HG03139 (cell line): ENCODE measurements at regions not wholly inside any gene's neighbourhood (a gene's known extent, or its start where the extent isn't known, plus 50 kb on each side); places are given as distances from the start of the nearest gene placed in this dataset.

ENCODE experiments used
- ATAC-seq: cut with Tn5 transposase; IDR thresholded peaks from one replicate; pipeline ENCODE4 v1.9.1; 2021; ENCODE audit not compliant: unreplicated experiment

DNA sequence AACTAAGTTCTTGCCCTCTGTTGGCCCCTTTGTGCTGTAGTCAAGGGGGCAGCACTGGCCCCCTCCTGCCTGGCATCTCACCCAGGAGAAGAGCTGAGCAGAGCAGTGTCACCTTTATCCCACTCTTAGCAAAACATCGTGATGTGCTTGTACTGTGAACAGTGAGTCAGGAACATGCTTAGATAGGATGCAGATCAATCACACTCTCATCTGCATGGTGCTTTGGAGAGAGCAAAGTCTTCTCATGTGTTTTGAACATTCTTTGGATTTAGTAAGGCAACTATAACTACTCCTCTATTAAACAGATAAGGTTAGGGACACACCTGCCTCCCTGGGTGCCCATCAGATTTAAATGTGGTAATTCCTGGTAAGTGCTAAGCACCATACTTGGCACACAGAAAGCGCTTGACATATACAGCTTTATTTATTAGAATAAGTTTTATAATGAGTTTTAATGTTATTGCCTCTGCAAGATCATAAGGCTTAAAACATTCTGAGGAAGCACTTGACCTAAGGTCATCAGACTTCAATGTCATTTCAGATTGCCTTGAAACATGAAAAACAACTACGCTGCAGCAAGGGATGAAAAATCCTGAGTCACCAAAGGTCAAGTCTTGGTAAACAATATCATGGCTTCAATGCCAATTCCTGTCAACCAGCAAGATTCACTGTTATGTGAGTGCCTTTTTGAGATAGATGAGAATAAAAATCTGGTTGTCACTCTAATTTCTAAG lies 82.4 kb upstream of the IRS2 start:
- ATAC-seq: no peak

DNA sequence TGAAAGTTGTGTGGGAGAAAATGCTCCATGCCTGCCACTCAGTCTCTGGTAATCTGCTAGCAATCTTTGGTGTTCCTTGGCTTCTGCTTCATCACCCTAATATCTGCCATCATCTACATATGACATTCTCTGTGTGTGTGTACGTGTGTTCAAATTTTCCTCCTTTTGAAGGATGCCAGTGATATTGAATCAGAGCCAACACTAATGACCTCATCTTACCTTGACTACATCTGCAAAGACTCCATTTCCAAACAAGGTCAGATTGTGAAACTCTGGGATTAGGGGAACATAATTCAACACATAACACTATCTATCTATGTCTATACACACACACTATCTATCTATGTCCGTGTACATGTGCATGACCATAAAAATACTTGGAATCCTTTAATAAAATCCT lies 81.4 kb upstream of the IRS2 start:
- no peak for ATAC-seq

DNA sequence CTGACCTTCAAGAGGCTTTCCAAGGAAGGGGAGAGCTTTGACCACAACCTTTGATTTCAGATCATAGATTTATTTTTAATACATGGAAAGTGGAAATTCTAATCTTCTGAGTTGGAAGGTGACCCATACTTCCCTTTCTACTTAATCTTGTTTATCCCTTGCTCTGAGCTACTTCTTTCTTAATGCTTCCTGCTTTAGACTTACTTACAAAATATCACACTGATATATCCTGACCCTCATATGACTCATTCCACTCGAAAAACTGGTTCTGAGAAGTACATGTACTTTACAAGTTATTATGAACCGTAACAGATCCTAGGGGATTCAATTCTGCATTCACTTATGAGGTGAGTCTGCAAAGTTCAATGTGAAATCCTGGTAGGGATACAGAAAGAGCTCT lies 76.2 kb upstream of the IRS2 start:
- ATAC-seq: no peak

DNA sequence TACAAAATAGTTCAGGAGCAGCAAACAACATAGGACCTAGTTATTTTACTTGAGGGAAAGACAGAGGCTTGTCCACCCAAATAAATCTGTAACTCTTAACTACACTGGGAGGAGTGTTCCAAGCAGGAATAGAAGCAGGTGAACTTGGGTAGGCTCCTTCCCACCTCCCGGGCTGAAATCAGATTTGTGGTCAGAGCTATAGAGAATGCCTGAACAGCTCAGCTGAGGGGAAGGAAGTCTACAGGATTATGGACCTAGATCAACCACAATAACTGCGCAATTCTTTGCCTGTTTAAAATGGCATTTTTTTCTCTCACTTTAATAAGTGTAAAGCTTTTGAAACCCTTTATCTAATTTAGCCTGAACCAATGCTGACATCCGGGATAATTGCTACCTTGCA lies 73.5 kb upstream of the IRS2 start:
- ATAC-seq: no peak

DNA sequence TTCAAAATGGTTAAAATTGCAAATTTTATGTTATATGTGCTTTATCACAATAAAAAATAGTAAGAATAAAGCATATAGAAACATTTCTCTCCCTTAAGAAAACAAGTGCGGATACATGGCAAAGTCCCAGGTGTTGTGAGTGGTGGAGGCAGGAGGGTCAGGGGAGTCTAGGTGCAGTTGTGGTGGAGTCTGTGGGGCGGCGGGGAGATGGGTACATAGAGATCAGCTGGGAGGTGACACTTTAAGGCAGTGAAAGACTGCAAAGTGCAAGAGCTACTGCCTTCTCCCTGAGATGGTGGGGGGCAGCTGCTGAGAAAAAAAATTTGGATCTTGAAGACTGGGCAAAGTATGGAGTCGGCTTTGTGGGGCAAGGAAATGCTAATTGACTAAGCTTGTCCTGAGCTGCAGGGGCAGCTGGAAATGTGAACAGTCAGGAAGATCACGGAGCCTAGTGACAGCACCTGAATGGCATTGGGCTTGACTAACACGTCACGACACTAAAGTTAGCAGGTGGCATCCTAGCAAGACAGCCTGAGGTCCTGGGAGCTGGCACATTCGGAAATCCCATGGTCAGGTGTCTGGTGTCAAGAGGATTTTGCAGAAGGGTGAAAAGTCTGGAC lies 72.9 kb upstream of the IRS2 start:
- ATAC-seq: no peak

DNA sequence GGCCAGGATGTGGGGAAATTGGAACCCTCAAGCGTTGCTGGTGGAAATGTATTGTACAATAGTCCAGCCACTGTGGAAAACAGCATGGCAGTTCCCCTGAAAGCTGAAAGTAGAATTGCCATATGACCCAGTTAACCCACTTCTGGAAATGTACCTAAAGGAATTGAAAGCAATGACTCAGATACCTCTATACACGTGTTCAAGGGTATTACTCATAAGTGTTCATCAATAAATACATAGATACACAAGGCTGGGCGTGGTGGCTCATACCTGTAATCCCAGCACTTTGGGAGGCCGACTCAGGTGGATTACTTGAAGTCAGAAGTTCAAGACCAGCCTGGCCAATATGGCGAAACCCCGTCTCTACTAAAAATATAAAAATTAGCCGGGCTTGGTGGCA lies 71.9 kb upstream of the IRS2 start:
- ATAC-seq: no peak

DNA sequence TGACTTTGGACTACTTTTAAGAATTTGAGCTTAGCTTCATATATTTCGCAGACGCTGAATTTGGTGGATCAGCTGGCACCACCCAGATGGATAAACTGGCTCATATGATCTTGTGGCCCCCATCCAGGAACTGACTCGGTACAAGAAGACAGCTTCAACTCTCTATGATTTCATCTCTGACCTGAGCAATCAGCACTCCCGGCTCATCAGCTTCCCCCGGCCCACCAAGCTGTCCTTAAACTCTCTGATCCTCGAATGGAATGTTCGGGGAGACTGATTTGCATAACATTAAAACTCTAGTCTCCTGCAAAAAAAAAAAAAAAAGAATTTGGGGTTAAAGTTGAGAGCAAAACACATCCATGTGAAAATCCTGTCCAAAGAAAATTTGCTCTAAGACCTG lies 71.4 kb upstream of the IRS2 start:
- ATAC-seq: no peak

DNA sequence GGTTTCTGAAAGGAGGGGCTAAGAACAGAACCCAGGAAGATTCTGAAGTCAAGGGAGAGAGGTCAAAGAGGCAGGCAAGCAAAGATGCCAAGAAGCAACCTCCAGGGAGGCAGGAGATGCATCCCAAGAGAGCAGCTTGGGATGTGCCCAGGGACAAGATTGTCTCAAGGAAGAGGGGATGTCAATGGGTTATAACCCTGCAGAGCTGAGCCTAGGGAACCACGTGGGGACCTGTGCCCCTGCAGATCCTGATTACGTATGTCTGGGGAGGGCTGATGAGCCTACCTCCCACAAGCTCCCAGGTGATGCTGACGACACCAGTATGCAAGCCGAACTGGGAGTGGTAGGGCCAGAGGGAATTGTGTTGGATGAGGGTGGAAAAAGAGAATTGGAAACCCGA lies 70.9 kb upstream of the IRS2 start:
- ATAC-seq: no peak

DNA sequence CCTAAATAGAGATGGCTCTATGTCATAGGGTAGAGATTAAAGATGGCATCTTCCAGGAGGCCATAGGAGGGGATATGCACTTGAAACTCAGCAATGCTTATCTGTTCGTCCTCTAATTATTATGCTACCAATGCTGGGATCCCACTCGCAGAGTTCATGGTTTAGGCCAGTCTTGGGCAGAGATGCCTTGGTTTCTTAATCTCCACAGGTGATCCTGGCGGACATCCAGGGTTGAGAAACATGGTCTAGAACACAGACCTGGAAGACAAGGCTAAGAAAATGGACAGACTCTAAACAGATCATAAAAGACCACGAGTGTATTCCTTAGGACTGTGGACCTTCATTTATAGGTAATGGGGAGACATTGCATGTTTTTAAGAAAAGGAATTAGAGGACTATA lies 70.0 kb upstream of the IRS2 start:
- ATAC-seq: no peak

DNA sequence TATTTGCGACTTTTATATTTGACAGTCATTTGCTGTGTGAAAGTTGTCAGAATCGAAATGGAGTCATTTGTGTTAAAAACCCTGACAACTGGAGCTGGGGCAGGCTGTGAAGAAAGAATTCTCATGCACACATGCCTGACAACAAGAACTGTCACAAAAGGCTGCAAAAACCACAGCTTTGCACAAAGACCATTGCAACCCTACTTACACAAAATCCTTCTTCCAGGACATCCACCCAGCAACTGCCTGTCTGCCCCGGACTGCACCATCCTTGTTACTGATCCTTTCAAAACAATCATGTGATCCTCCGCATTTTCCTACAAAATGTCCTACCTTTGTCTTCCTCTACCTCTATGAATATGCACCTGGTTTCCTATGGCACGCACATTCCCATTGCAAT lies 66.8 kb upstream of the IRS2 start:
- no peak for ATAC-seq

DNA sequence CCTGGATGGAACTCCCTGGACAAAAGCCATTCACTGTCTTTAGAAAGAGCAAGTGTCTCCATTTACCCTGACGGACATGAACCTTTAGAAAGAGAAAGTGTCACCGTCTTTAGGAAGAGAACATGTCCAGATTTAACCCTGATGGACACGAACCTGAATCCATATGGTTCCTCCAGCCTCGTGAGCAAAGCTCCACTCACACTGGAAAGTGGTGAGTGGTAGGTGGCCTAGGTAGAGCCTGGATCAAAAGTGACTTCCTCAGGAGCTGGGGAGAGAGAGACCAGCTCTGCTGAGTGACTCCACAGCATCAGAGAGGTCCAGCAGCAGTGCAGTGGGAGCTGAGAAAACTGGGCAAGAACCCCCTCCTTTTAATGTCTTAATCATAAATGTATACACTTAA lies 59.8 kb upstream of the IRS2 start:
- no peak for ATAC-seq

DNA sequence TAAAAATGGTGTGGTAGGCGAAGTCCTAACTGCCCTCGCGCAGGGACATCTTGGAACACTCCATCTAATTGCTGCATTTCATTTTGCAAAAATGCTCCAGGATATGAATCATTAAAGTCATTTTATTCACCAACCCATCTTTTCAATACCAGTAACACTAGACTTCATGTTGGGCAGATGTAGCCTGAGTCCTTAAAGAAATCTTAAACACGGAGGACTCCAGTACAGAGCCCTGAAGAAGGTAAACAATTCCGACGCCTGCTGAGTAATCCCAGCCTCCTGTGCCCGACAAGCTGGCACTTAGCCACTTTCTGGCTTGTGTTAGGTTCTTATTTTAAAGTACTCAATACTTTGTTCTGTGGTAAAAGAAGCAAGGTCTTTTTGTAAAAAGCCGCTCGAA lies 58.0 kb upstream of the IRS2 start:
- no peak for ATAC-seq

DNA sequence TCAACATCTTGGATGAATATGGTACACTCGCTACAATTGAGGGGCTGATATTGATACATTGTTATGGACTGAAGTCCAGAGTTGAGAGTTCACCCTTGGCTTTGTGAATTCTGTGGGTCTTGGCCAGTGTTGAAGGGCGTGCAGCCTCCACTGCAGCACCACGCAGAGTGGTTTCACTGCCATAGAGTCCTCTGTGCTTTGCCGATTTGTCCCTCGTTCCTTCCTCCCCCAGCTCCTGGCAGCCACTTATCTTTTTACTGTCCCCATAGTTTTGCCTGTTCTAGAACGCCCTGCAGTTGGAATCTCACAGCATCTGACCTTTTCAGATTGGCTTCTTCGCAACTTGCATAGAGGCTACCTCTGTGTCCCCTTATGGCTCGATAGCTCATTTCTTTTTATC lies 57.3 kb upstream of the IRS2 start:
- no peak for ATAC-seq

DNA sequence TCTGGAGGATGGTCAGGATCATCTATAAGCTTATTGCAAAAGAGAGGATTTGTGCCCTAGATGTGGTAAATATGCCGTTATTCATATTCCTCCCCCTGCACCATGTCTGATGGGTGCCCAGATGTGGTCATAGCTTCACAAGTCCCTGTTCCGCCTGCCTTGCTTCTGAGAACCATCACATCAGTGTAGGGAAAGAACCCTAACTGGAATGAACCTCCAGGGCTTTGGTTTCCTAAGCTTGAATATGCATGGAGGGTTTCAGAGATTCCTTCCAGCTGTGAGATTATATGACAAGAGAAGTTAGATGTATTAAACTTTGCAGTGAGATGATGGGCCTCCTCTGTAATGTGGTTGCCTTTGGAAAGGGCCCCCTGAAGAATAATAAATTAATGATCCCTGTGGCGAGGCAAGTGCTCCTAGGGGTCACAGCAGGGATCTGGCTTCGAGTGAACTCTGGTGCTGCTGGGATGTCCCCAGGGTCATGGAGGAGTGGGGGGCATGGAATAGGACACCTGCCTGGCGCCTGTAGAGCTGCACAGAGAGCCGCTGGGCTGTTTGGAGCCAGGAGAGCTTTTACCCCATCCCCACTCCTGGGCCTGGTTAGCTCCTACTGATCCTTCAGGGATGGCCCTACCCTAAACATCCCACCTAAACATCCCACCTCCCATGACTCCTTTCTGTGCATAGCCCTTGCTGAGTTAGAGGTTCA lies 56.0 kb upstream of the IRS2 start:
- no peak for ATAC-seq

DNA sequence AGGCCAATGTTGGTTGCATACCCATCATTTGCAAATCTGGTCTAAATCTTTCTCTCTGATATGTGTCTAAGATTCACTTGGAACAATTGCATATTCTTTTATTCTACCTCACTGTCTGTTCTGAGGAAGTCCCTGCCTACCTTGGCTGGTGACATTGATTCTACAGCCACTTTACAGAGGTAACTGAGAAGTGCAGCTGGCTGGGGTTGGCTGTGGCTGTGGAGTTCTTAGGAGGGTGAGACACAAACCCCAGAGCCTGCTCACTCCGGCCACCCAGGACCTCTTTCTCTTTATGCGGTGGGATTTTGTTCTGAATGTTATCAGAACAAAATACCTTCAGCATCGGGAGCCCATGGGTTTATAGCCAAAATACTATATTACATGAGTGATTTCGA lies 54.5 kb upstream of the IRS2 start:
- ATAC-seq: no peak

DNA sequence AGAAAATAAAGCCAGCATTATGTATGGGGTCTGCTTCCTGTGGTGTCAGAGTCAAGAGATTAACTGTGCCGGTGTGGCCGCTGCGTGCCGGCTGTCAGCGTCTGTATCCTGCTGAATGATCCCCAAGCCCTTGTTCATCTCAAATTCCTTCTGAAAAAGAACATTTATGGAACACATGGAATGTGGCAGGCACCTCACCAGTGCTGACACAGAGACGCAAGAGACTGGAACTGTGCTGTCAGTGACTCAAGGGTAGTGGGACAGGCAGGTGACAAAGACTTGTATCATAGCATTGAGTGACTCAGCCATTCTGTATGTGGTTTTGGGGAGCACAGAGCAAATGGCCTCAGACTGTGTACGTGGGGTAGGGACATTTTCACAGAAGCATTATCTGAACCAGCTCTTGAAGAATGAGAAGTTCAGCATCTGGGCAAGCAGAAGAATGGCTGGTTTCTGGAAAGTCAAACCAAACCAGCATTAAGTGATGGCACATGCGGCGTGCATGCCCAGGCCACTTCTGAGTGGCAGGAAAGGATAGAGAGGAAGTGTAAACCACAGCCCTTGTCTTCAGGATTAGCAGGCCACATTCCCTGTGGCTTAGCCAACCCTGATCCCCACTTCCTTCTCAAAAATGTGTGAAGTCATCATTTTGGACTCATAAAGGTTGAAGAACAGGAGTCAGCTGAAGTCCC lies 54.0 kb upstream of the IRS2 start:
- no peak for ATAC-seq

DNA sequence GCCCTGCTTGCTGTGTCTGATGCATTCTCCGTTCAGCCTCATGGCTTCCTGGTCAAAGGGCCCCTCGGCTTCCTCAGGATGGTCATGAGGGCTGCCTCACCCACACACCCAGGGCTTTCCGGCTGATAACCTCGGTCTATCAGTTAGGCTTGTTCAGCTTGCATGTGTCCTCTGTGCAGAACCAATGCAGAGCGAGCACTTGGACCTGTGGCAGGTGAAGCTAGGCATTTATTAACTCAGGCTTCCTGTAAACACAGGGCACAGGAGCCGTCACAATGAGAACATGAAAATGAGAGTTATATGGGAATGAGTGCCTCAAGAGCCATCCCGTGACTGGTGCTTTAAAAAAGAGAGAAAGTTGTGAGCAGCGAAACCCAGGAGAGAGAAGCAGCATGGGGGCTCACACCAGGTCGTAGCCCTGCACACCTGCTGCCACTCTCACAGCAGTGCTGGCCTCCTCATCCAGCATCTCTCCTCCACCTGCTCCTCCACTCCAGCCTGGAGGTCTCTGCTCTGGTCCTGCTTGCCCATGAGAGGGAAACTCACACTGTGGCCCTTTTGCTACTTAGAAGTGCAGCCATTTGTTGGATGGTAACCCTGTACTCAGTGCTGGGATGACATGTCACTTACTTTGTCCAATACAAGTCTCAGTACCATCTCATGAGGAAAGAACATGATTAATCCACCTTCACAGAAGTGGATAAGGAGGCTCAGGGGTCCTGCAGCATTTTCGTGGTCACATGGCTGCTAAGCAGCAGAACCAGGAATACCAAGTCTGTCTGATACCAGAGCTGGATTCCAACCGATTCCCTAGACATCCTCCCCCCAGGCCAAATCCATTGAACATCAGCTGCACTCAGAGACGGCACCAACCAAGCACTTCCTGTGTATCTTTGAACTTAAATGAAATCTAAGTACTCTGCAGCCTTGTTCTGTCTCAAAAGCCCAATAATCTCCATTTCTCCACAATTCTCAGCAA lies 50.5 kb upstream of the IRS2 start:
- ATAC-seq: peak; percentile 71
